Uterus (tissue), 3 donors: ENCODE measurements at regions not wholly inside any gene's neighbourhood (a gene's known extent, or its start where the extent isn't known, plus 50 kb on each side); places are given as distances from the start of the nearest gene placed in this dataset.
"Not testable (repeated sequence)": the region's sequence is repeated elsewhere in the genome, so short reads cannot be mapped to it uniquely, and the experiment has no call there.

ENCODE experiments used
- DNase-seq, 2 donors: peaks; one replicate each; pipeline ENCODE4 v3.0.0-alpha.2; 2019 to 2020
- H3K27ac ChIP-seq, 2 donors: fragments of 200-600 bp; sonication (generic); 1 replicate in 1 of 2; 2 replicates in 1 of 2; pipeline ENCODE4 v1.5.1; 2016 to 2018
- H3K27me3 ChIP-seq, 2 donors: fragments of 200-600 bp; sonication (generic); one replicate each; pipeline ENCODE4 v1.5.1; 2018 to 2019; ENCODE audit warnings: control low read depth in 1 of 2
- H3K36me3 ChIP-seq, 2 donors: fragments of 200-600 bp; sonication (generic); one replicate each; pipeline ENCODE4 v1.5.1; 2019; ENCODE audit warnings: control low read depth in 1 of 2
- H3K4me1 ChIP-seq, 2 donors: fragments of 200-600 bp; sonication (generic); one replicate each; pipeline ENCODE4 v1.5.1; 2018 to 2019; ENCODE audit warnings: control low read depth in 1 of 2
- H3K4me3 ChIP-seq, 2 donors: fragments of 200-600 bp; sonication (generic); 1 replicate in 1 of 2; 2 replicates in 1 of 2; pipeline ENCODE4 v1.5.1; 2018 to 2019; ENCODE audit warnings: mild to moderate bottlenecking in 1 of 2
- H3K9me3 ChIP-seq, 2 donors: fragments of 200-600 bp; sonication (generic); one replicate each; pipeline ENCODE4 v1.5.1; 2019; ENCODE audit warnings: control low read depth in 1 of 2
- CTCF ChIP-seq, 4 experiments: fragments of 200-600 bp in 2 of 4; fragments of 450-650 bp in 2 of 4; sonication (generic) in 2 of 4; IDR thresholded peaks; one replicate each; pipeline ENCODE4 v1.5.1; 2016 to 2019; ENCODE audit warnings: antibody characterized with exemption in 4 of 4, mild to moderate bottlenecking in 2 of 4, moderate library complexity in 1 of 4
- POLR2A ChIP-seq, 2 donors: fragments of 450-650 bp; IDR thresholded peaks; one replicate each; pipeline ENCODE4 v1.6.1; 2016; ENCODE audit warnings: antibody characterized with exemption in 2 of 2, mild to moderate bottlenecking in 1 of 2, moderate library complexity in 1 of 2
- intact Hi-C: fragments of 100-400 bp; cut with DNase I; formaldehyde crosslinking; loops from one replicate; pipeline ENCODE4 v1.15.1; 2023; ENCODE audit warnings: low total_unique reads
- donor health status: DM: yes; HTN: yes; CAD: no.

- H3K27me3 ChIP-seq: no peaks in the 10 kb centered on the region
- H3K27ac ChIP-seq: no peak overlapping the region
- no peak for TF ChIP-seq POLR2A (IDR thresholded peaks at IDR 0.05)
- no peak for TF ChIP-seq CTCF (IDR thresholded peaks at IDR 0.05)
- no peaks in the 10 kb centered on the region for H3K9me3 ChIP-seq
- peaks cover 0 to 5% of the 10 kb centered on the region in 2 donors for H3K4me1 ChIP-seq
- H3K36me3 ChIP-seq: no peaks in the 10 kb centered on the region
- DNase-seq: no peak
- intact Hi-C loops: no loop called here
- no peak overlapping the region for H3K4me3 ChIP-seq
Observed at GRCh38 chr14:59134307-59134706, 54.2 kb upstream of the DAAM1 start.

GRCh38 chr14:59137256-59137655 is 51.2 kb upstream of the DAAM1 start:
- H3K4me3 ChIP-seq: no peak overlapping the region
- H3K9me3 ChIP-seq: no peaks in the 10 kb centered on the region

GRCh38 chr14:59138576-59138975 is 49.9 kb upstream of the DAAM1 start:
- DNase-seq, H3K4me1 ChIP-seq, H3K27me3 ChIP-seq, H3K36me3 ChIP-seq, intact Hi-C loops, H3K9me3 ChIP-seq, H3K27ac ChIP-seq, H3K4me3 ChIP-seq: not testable (repeated sequence)

More at GRCh38 chr14:59137256-59137655, 51.2 kb upstream of the DAAM1 start:
- Histone ChIP-seq H3K27me3 (no peaks in the 10 kb centered on the region), H3K36me3 (no peaks in the 10 kb centered on the region), H3K27ac (no peak overlapping the region), H3K4me1 (peaks cover 0 to 5% of the 10 kb centered on the region in 2 donors)
- intact Hi-C loops: no loop called here
- TF ChIP-seq POLR2A (IDR thresholded peaks at IDR 0.05) (no peak), CTCF (IDR thresholded peaks at IDR 0.05) (no peak)
- no peak for DNase-seq
